B cell (primary cell): ENCODE measurements at regions not wholly inside any gene's neighbourhood (a gene's known extent, or its start where the extent isn't known, plus 50 kb on each side); places are given as distances from the start of the nearest gene placed in this dataset.

Source experiments
- ATAC-seq: fragments of 200-7000 bp; cut with Tn5 transposase; one replicate; pipeline ENCODE4 v1.10.0; 2021; ENCODE audit warnings: low read depth, mild to moderate bottlenecking, moderate number of reproducible peaks, moderate library complexity
- CTCF ChIA-PET: fragments of 350-600 bp; sonication (Branson Sonifier 250); formaldehyde crosslinking; loops from one replicate; lab custom pipeline; 2021; ENCODE audit warnings: antibody characterized with exemption, inconsistent platforms; lab: Charles Lee
- POLR2A ChIA-PET: fragments of 350-600 bp; sonication (Branson Sonifier 250); formaldehyde crosslinking; loops from one replicate; lab custom pipeline; 2021; ENCODE audit warnings: antibody characterized with exemption; lab: Charles Lee
- DNase-seq: peaks from one replicate; pipeline ENCODE4 v3.0.0; 2013
- H2AFZ ChIP-seq: 2 replicates; pipeline ENCODE4 v1.6.1; 2012; ENCODE audit warnings: mild to moderate bottlenecking, low read depth, low read length; ENCODE audit not compliant: insufficient read depth, poor library complexity, severe bottlenecking
- H3K27ac ChIP-seq, 2 donors: 1 replicate in 1 of 2; 2 replicates in 1 of 2; pipeline ENCODE4 v1.5.1; 2012 to 2013; ENCODE audit warnings: low read length in 2 of 2, mild to moderate bottlenecking in 2 of 2, moderate library complexity in 1 of 2
- H3K27me3 ChIP-seq, 4 experiments: fragments of 200-600 bp in 1 of 4; sonication (generic) in 1 of 4; replicated peaks in 1 of 4; 1 replicate in 2 of 4; 2 replicates in 2 of 4; pipeline versions ENCODE4 v1.6.1 to v1.7.0; 2013 to 2016; ENCODE audit warnings: low read length in 3 of 4, mild to moderate bottlenecking in 2 of 4, mixed read lengths in 1 of 4, moderate library complexity in 1 of 4; ENCODE audit not compliant: insufficient read depth in 4 of 4, control insufficient read depth in 3 of 4; ENCODE audit errors: control extremely low read depth in 1 of 4
- H3K36me3 ChIP-seq, 2 experiments: replicated peaks in 1 of 2; 1 replicate in 1 of 2; 2 replicates in 1 of 2; pipeline versions ENCODE4 v1.6.1 to v1.7.1; 2013; ENCODE audit warnings: low read length in 1 of 2; ENCODE audit not compliant: insufficient read depth in 2 of 2, control insufficient read depth in 1 of 2; ENCODE audit errors: control extremely low read depth in 1 of 2, extremely low read depth in 1 of 2
- H3K4me1 ChIP-seq, 2 donors: fragments of 200-600 bp in 1 of 2; sonication (generic) in 1 of 2; 1 replicate in 1 of 2; 2 replicates in 1 of 2; pipeline versions ENCODE4 v1.5.1 to v1.6.1; 2013 to 2017; ENCODE audit warnings: low read length in 2 of 2; ENCODE audit not compliant: control insufficient read depth in 2 of 2, insufficient read depth in 2 of 2
- H3K4me2 ChIP-seq: replicated peaks from 2 replicates; pipeline ENCODE3; 2012; ENCODE audit warnings: mild to moderate bottlenecking, low read depth, low read length; ENCODE audit not compliant: poor library complexity, severe bottlenecking
- H3K4me3 ChIP-seq, 5 experiments: fragments of 200-600 bp in 1 of 5; sonication (generic) in 1 of 5; 1 replicate in 3 of 5; 2 replicates in 2 of 5; pipeline versions ENCODE4 v1.5.1 to v1.7.0; 2011 to 2016; ENCODE audit warnings: low read length in 4 of 5, mild to moderate bottlenecking in 4 of 5, low read depth in 2 of 5, control low read depth in 1 of 5, moderate library complexity in 1 of 5; ENCODE audit not compliant: insufficient read depth in 1 of 5; ENCODE audit errors: control extremely low read depth in 1 of 5, extremely low read depth in 1 of 5
- H3K79me2 ChIP-seq: fragments of 200-600 bp; sonication (generic); one replicate; pipeline ENCODE4 v1.6.0; 2016; ENCODE audit warnings: low read length; ENCODE audit not compliant: control insufficient read depth, insufficient read depth
- H3K9ac ChIP-seq: fragments of 200-600 bp; sonication (generic); 2 replicates; pipeline ENCODE4 v1.6.1; 2017; ENCODE audit warnings: mild to moderate bottlenecking, low read length, moderate library complexity
- H3K9me3 ChIP-seq, 3 donors: one replicate each; pipeline versions ENCODE4 v1.6.1 to v1.7.1; 2013; ENCODE audit warnings: low read length in 2 of 3; ENCODE audit not compliant: control insufficient read depth in 2 of 3, insufficient read depth in 1 of 3; ENCODE audit errors: control extremely low read depth in 1 of 3
- H4K20me1 ChIP-seq: 2 replicates; pipeline ENCODE4 v1.6.0; 2012; ENCODE audit warnings: mild to moderate bottlenecking, low read length; ENCODE audit not compliant: insufficient read depth, control insufficient read depth, poor library complexity, severe bottlenecking
- H3K27ac Mint-ChIP-seq: one replicate; pipeline ENCODE4 v1.8.0; 2021; ENCODE audit warnings: mixed read lengths
- H3K27me3 Mint-ChIP-seq: one replicate; pipeline ENCODE4 v1.8.0; 2021; ENCODE audit warnings: mixed read lengths
- H3K4me1 Mint-ChIP-seq: one replicate; pipeline ENCODE4 v1.8.0; 2021; ENCODE audit warnings: mixed read lengths
- H3K4me3 Mint-ChIP-seq: one replicate; pipeline ENCODE4 v1.8.0; 2021; ENCODE audit warnings: mixed read lengths
- H3K9me3 Mint-ChIP-seq: one replicate; pipeline ENCODE4 v1.8.0; 2022; ENCODE audit warnings: mixed read lengths; ENCODE audit not compliant: insufficient read depth
- CTCF ChIP-seq: fragments of 200-600 bp; IDR thresholded peaks from one replicate; pipeline ENCODE4 v1.8.0; 2022; ENCODE audit warnings: antibody characterized with exemption, mild to moderate bottlenecking
- EZH2 ChIP-seq: IDR thresholded peaks from 2 replicates; pipeline ENCODE4 v1.6.1; 2012; ENCODE audit warnings: borderline replicate concordance, low read depth, mild to moderate bottlenecking, moderate library complexity, low read length; ENCODE audit not compliant: insufficient read depth, poor library complexity, severe bottlenecking
- WGBS: methylation state at CpG from one replicate; pipeline ENCODE4 v1.1.5; 2013; ENCODE audit warnings: missing lambda C conversion rate; ENCODE audit not compliant: insufficient coverage; 5-methylcytosine and 5-hydroxymethylcytosine counted together
- intact Hi-C: fragments of 100-400 bp; cut with micrococcal nuclease; formaldehyde crosslinking; loops from one replicate; pipeline ENCODE4 v1.10.0; 2022

GRCh38 chr6:92147246-92147645 lies 1272.1 kb downstream of the EPHA7 start:
- TF ChIP-seq EZH2, result no peak
- TF ChIP-seq CTCF, result no peak
- H4K20me1 ChIP-seq, result no peaks in the 10 kb centered on the region
- no peak for ATAC-seq
- H3K79me2 ChIP-seq, result no peaks in the 10 kb centered on the region
- Mint-ChIP-seq H3K27me3 (no peaks in the 10 kb centered on the region), H3K4me3 (no peak overlapping the region), H3K4me1 (no peaks in the 10 kb centered on the region), H3K9me3 (peaks cover 11% of the 10 kb centered on the region), H3K27ac (no peak overlapping the region)
- H3K4me1 ChIP-seq, result no peaks in the 10 kb centered on the region
- POLR2A ChIA-PET, result no interaction called here
- no peaks in the 10 kb centered on the region for H3K9me3 ChIP-seq
- no peak for DNase-seq
- no CpG with 5 or more reads among the region's 1 CpG for WGBS
- H3K27ac ChIP-seq, result no peak overlapping the region
- CTCF ChIA-PET, result no interaction called here
- H2AFZ ChIP-seq, result no peak overlapping the region
- H3K27me3 ChIP-seq, result no peaks in the 10 kb centered on the region
- intact Hi-C loops, result no loop called here
- H3K36me3 ChIP-seq, result no peaks in the 10 kb centered on the region
- H3K9ac ChIP-seq, result no peak overlapping the region
- no peak overlapping the region for H3K4me3 ChIP-seq
- no peak overlapping the region for H3K4me2 ChIP-seq

- no peaks in the 10 kb centered on the region for H4K20me1 ChIP-seq
- POLR2A ChIA-PET, result no interaction called here
- H3K27me3 ChIP-seq, result no peaks in the 10 kb centered on the region
- H3K4me1 Mint-ChIP-seq, result no peaks in the 10 kb centered on the region
- H3K36me3 ChIP-seq, result no peaks in the 10 kb centered on the region
- H3K9ac ChIP-seq, result no peak overlapping the region
- H3K4me3 ChIP-seq, result no peak overlapping the region
- no peak overlapping the region for H3K4me2 ChIP-seq
- no peak overlapping the region for H3K27ac Mint-ChIP-seq
- TF ChIP-seq EZH2, result no peak
- TF ChIP-seq CTCF, result no peak
- H3K4me1 ChIP-seq, result no peaks in the 10 kb centered on the region
- intact Hi-C loops, result no loop called here
- H3K27ac ChIP-seq, result no peak overlapping the region
- H3K27me3 Mint-ChIP-seq, result no peaks in the 10 kb centered on the region
- no peak for ATAC-seq
- DNase-seq, result no peak
- H3K9me3 ChIP-seq, result no peaks in the 10 kb centered on the region
- no peaks in the 10 kb centered on the region for H3K79me2 ChIP-seq
- CTCF ChIA-PET, result no interaction called here
- no CpG with 5 or more reads among the region's 1 CpG for WGBS
- H3K9me3 Mint-ChIP-seq, result peaks cover 5% of the 10 kb centered on the region
- H3K4me3 Mint-ChIP-seq, result no peak overlapping the region
- no peak overlapping the region for H2AFZ ChIP-seq
These were observed 1279.8 kb downstream of the EPHA7 start for GRCh38 chr6:92139601-92140000.
